ENCODE measurements at regions not wholly inside any gene's neighbourhood (a gene's known extent, or its start where the extent isn't known, plus 50 kb on each side); places are given as distances from the start of the nearest gene placed in this dataset.

- TF ChIP-seq CTCF (IDR thresholded peaks at IDR 0.05 in 8 of 11, conservative IDR thresholded peaks at IDR 0.05 in 3 of 11) (no peak), POLR2AphosphoS5 (IDR thresholded peaks at IDR 0.05) (no peak), POLR2A (IDR thresholded peaks at IDR 0.05) (no peak)
Observed at GRCh38 chr3:116614795-116615362, 94.7 kb upstream of the TUSC7 start.

All from spleen (tissue), 7 donors.